ENCODE measurements at regions not wholly inside any gene's neighbourhood (a gene's known extent, or its start where the extent isn't known, plus 50 kb on each side); places are given as distances from the start of the nearest gene placed in this dataset.
"Not testable (repeated sequence)": the region's sequence is repeated elsewhere in the genome, so short reads cannot be mapped to it uniquely, and the experiment has no call there.

DNA sequence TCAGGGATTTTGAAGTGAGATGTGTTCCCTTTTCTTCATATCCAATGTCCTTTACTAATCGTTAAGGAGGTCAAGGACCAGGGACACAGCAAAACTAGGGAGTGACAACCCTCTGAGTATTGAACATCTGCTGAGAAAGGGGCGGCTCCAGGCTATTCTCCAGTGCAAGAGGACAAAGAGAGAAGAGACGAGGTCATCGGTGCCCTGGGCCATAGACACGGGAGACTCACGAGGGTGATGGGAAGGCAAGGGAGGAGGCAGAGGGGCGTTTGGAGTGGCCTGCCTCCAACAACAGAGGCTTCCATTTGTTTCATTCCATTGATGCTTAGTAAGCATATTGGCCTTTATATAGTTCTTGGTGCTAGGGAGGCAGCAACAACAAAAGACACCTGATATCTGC, 268.4 kb downstream of the CXCL12 start (continued):
- TF ChIP-seq, protein P1, sequence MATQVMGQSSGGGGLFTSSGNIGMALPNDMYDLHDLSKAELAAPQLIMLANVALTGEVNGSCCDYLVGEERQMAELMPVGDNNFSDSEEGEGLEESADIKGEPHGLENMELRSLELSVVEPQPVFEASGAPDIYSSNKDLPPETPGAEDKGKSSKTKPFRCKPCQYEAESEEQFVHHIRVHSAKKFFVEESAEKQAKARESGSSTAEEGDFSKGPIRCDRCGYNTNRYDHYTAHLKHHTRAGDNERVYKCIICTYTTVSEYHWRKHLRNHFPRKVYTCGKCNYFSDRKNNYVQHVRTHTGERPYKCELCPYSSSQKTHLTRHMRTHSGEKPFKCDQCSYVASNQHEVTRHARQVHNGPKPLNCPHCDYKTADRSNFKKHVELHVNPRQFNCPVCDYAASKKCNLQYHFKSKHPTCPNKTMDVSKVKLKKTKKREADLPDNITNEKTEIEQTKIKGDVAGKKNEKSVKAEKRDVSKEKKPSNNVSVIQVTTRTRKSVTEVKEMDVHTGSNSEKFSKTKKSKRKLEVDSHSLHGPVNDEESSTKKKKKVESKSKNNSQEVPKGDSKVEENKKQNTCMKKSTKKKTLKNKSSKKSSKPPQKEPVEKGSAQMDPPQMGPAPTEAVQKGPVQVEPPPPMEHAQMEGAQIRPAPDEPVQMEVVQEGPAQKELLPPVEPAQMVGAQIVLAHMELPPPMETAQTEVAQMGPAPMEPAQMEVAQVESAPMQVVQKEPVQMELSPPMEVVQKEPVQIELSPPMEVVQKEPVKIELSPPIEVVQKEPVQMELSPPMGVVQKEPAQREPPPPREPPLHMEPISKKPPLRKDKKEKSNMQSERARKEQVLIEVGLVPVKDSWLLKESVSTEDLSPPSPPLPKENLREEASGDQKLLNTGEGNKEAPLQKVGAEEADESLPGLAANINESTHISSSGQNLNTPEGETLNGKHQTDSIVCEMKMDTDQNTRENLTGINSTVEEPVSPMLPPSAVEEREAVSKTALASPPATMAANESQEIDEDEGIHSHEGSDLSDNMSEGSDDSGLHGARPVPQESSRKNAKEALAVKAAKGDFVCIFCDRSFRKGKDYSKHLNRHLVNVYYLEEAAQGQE (IDR thresholded peaks at IDR 0.05; ENCODE audit: low read depth, low read length): no peak
- TF ChIP-seq GATA2 (CRISPR knock-in tag; IDR thresholded peaks at IDR 0.05): no peak
- TF ChIP-seq, protein P2, sequence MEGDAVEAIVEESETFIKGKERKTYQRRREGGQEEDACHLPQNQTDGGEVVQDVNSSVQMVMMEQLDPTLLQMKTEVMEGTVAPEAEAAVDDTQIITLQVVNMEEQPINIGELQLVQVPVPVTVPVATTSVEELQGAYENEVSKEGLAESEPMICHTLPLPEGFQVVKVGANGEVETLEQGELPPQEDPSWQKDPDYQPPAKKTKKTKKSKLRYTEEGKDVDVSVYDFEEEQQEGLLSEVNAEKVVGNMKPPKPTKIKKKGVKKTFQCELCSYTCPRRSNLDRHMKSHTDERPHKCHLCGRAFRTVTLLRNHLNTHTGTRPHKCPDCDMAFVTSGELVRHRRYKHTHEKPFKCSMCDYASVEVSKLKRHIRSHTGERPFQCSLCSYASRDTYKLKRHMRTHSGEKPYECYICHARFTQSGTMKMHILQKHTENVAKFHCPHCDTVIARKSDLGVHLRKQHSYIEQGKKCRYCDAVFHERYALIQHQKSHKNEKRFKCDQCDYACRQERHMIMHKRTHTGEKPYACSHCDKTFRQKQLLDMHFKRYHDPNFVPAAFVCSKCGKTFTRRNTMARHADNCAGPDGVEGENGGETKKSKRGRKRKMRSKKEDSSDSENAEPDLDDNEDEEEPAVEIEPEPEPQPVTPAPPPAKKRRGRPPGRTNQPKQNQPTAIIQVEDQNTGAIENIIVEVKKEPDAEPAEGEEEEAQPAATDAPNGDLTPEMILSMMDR (IDR thresholded peaks at IDR 0.05): no peak

DNA sequence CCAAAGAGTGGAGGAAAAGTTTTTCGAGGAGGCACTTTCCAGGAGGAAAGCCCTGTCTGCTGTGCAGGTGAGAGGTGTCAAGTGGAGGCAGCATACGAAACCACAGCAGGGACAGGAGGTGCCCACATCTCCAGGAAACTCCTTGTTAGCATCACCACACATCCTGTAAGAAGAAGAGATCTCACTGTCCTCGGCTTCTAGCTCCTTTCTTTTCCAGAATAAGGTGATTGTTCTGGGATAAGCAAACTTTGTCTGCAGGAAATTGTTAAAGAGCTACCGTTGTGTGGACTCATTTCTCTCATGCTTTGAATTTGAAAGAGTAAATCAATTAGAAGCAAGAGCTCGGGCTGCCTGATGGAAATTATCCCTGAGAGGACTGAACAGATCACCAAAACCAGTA, 269.4 kb downstream of the CXCL12 start:
- H3F3A ChIP-seq (replicated peaks; ENCODE audit: insufficient read depth): no peaks in the 10 kb centered on the region
- DNase-seq: no peak
- H3K9me2 ChIP-seq: no peaks in the 10 kb centered on the region
- no peak overlapping the region for H2AFZ ChIP-seq (ENCODE audit: low read depth)
- ChIA-PET CTCF (no interaction called here), POLR2A (no interaction called here)
- no peak overlapping the region for H3K4me2 ChIP-seq
- no peak overlapping the region for H3K27ac ChIP-seq (ENCODE audit: low read depth in 2 of 2, low read length in 1 of 2)
- TF ChIP-seq RAD21 (IDR thresholded peaks at IDR 0.05; ENCODE audit: low read length): no peak
- H3K4me3 ChIP-seq (ENCODE audit: low read depth in 2 of 2, low read length in 1 of 2): no peak overlapping the region
- H3K79me2 ChIP-seq (ENCODE audit: insufficient read depth): no peaks in the 10 kb centered on the region
- H3K9ac ChIP-seq: no peak overlapping the region
- H3K36me3 ChIP-seq (replicated peaks in 1 of 2; ENCODE audit: control insufficient read depth in 1 of 2, insufficient read depth in 2 of 2, low read length in 1 of 2): no peaks in the 10 kb centered on the region
- H3K4me1 ChIP-seq (ENCODE audit: control insufficient read depth in 1 of 2, insufficient read depth in 2 of 2, low read depth in 1 of 2, low read length in 1 of 2): no peaks in the 10 kb centered on the region; a peak in 1 of 4 replicates
- no peaks in the 10 kb centered on the region for H3K9me3 ChIP-seq
- H4K20me1 ChIP-seq (ENCODE audit: insufficient read depth): no peaks in the 10 kb centered on the region
- no peaks in the 10 kb centered on the region for H3K27me3 ChIP-seq (ENCODE audit: insufficient read depth)
- WGBS (ENCODE audit: low lambda C conversion rate): 13% methylated on average over 5 of the region's 5 CpGs

DNA sequence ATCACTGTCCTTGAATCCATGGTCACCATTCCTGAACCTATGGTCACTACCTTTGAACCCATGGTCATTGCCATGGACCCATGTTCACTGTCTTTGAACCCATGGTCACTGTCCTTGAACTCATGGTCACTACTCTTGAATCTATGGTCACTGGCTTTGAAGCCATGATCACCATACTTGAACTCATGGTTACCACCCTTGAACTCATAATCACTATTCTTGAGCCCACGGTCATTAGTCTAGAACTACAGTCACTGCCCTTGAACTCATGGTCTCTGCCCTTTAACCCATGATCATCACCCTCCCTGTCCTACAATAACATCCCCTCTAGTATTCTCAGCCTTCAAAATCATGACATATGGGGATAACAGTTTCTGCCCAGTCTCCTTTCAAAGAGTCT, 270.5 kb downstream of the CXCL12 start:
- POLR2A ChIA-PET: no interaction called here
- Histone ChIP-seq H3K4me1 (ENCODE audit: control insufficient read depth in 1 of 2, insufficient read depth in 2 of 2, low read depth in 1 of 2, low read length in 1 of 2) (no peaks in the 10 kb centered on the region; a peak in 1 of 4 replicates), H4K20me1 (ENCODE audit: insufficient read depth) (no peaks in the 10 kb centered on the region), H3K27me3 (ENCODE audit: insufficient read depth) (no peaks in the 10 kb centered on the region), H3K36me3 (replicated peaks in 1 of 2; ENCODE audit: control insufficient read depth in 1 of 2, insufficient read depth in 2 of 2, low read length in 1 of 2) (no peaks in the 10 kb centered on the region), H3K9ac (no peak overlapping the region), H3K79me2 (ENCODE audit: insufficient read depth) (no peaks in the 10 kb centered on the region), H3K9me3 (no peaks in the 10 kb centered on the region), H3K4me2 (no peak overlapping the region), H3K4me3 (ENCODE audit: low read depth in 2 of 2, low read length in 1 of 2) (no peak overlapping the region), H3K27ac (ENCODE audit: low read depth in 2 of 2, low read length in 1 of 2) (no peak overlapping the region), H3F3A (replicated peaks; ENCODE audit: insufficient read depth) (no peaks in the 10 kb centered on the region), H2AFZ (ENCODE audit: low read depth) (no peak overlapping the region), H3K9me2 (no peaks in the 10 kb centered on the region)
- CTCF ChIA-PET: no interaction called here
- TF ChIP-seq, protein P3, sequence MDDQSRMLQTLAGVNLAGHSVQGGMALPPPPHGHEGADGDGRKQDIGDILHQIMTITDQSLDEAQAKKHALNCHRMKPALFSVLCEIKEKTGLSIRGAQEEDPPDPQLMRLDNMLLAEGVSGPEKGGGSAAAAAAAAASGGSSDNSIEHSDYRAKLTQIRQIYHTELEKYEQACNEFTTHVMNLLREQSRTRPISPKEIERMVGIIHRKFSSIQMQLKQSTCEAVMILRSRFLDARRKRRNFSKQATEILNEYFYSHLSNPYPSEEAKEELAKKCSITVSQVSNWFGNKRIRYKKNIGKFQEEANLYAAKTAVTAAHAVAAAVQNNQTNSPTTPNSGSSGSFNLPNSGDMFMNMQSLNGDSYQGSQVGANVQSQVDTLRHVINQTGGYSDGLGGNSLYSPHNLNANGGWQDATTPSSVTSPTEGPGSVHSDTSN (IDR thresholded peaks at IDR 0.05): no peak
- TF ChIP-seq YY1 (IDR thresholded peaks at IDR 0.05; ENCODE audit: low read depth): no peak
- no peak for TF ChIP-seq GABPA (IDR thresholded peaks at IDR 0.05; ENCODE audit: low read depth)
- no peak for TF ChIP-seq NRF1 (IDR thresholded peaks at IDR 0.05; ENCODE audit: low read depth, low read length)
- TF ChIP-seq, protein P4, sequence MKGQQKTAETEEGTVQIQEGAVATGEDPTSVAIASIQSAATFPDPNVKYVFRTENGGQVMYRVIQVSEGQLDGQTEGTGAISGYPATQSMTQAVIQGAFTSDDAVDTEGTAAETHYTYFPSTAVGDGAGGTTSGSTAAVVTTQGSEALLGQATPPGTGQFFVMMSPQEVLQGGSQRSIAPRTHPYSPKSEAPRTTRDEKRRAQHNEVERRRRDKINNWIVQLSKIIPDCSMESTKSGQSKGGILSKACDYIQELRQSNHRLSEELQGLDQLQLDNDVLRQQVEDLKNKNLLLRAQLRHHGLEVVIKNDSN (IDR thresholded peaks at IDR 0.05; ENCODE audit: borderline replicate concordance, low read depth): no peak
- TF ChIP-seq FOSL2 (IDR thresholded peaks at IDR 0.05; ENCODE audit: borderline replicate concordance, low read depth): no peak
- no peak for DNase-seq
- WGBS (ENCODE audit: low lambda C conversion rate): 23% methylated on average over 1 of the region's 1 CpG

DNA sequence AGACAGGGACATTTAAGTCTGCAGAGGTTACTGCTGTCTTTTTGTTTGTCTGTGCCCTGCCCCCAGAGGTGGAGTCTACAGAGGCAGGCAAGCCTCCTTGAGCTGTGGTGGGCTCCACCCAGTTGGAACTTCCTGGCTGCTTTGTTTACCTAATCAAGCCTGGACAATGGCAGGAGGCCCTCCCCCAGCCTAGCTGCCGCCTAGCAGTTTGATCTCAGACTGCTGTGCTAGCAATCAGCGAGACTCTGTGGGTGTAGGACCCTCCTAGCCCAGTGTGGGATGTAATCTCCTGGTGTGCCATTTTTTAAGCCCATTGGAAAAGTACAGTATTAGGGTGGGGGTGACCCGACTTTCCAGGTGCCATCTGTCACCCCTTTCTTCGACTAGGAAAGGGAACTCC, 272.6 kb downstream of the CXCL12 start:
- H2AFZ ChIP-seq (ENCODE audit: low read depth); H3K36me3 ChIP-seq (replicated peaks in 1 of 2; ENCODE audit: control insufficient read depth in 1 of 2, insufficient read depth in 2 of 2, low read length in 1 of 2); CTCF ChIA-PET; H3K27me3 ChIP-seq (ENCODE audit: insufficient read depth); H3K9ac ChIP-seq; H4K20me1 ChIP-seq (ENCODE audit: insufficient read depth); H3K4me1 ChIP-seq (ENCODE audit: control insufficient read depth in 1 of 2, insufficient read depth in 2 of 2, low read depth in 1 of 2, low read length in 1 of 2); H3F3A ChIP-seq (replicated peaks; ENCODE audit: insufficient read depth); H3K4me3 ChIP-seq (ENCODE audit: low read depth in 2 of 2, low read length in 1 of 2); H3K27ac ChIP-seq (ENCODE audit: low read depth in 2 of 2, low read length in 1 of 2); H3K79me2 ChIP-seq (ENCODE audit: insufficient read depth); POLR2A ChIA-PET; H3K9me2 ChIP-seq; DNase-seq; H3K9me3 ChIP-seq; H3K4me2 ChIP-seq: not testable (repeated sequence)
- 4% methylated on average over 4 of the region's 4 CpGs for WGBS (ENCODE audit: low lambda C conversion rate)
